ENCODE measurements at regions not wholly inside any gene's neighbourhood (a gene's known extent, or its start where the extent isn't known, plus 50 kb on each side); places are given as distances from the start of the nearest gene placed in this dataset.
"Not testable (repeated sequence)": the region's sequence is repeated elsewhere in the genome, so short reads cannot be mapped to it uniquely, and the experiment has no call there.

DNA sequence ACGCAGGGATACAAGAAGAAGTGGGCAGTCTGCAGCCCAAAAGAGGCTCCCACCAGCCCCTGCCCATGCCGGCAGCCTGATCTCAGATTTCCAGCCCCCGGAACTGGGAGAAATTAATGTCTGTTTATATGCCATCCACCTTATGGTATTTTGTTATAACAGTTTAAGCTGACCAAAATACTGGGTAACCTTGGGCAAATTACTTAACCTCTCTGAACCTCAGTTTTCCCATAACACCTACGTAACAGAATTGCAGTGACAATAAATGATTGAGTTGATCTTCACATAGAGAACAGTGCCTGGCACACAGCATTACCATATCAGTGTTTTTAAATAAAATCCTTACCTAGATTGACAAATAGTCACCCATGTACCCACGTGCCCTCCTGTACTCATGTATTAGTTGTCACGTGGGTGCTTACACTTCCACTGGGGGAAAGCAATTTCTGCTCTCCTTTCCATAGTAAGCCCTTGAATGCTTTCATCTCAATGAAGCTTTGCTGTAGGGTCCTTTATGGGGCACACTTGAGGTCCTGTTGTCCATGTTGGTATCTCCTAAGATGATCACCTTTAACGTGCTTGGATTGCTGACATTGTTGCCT, 54.2 kb upstream of the PHF21A start:
- 77 to 78% methylated on average over 7 of the region's 7 CpGs for WGBS, 2 donors
- TF ChIP-seq EP300 (IDR thresholded peaks at IDR 0.05), result no peak
- TF ChIP-seq CTCF (IDR thresholded peaks at IDR 0.05), result no peak
- no peak for TF ChIP-seq POLR2A (IDR thresholded peaks at IDR 0.05)

GRCh38 chr11:46171693-46172092, 50.4 kb upstream of the PHF21A start:
- H3K4me3 ChIP-seq; H3K36me3 ChIP-seq; H3K4me1 ChIP-seq; H3K27ac ChIP-seq; H3K27me3 ChIP-seq; DNase-seq (ENCODE audit: low spot score in 2 of 2); H3K9me3 ChIP-seq: not testable (repeated sequence)
- 67 to 78% methylated on average over 7 of the region's 7 CpGs for WGBS, 2 donors

More for the DNA sequence above, 54.2 kb upstream of the PHF21A start:
- H3K36me3 ChIP-seq, result no peaks in the 10 kb centered on the region
- no peak for DNase-seq (ENCODE audit: low spot score in 2 of 2)
- H3K9me3 ChIP-seq, result no peaks in the 10 kb centered on the region
- no peak overlapping the region for H3K4me3 ChIP-seq
- H3K4me1 ChIP-seq, result no peaks in the 10 kb centered on the region
- H3K27me3 ChIP-seq, result no peaks in the 10 kb centered on the region
- H3K27ac ChIP-seq, result no peak overlapping the region

Measured in tibial nerve (tissue), 4 donors.